ENCODE measurements at regions not wholly inside any gene's neighbourhood (a gene's known extent, or its start where the extent isn't known, plus 50 kb on each side); places are given as distances from the start of the nearest gene placed in this dataset.
A peak's percentile ranks its signal among the peaks of the same experiment; 100 is the strongest.

DNA sequence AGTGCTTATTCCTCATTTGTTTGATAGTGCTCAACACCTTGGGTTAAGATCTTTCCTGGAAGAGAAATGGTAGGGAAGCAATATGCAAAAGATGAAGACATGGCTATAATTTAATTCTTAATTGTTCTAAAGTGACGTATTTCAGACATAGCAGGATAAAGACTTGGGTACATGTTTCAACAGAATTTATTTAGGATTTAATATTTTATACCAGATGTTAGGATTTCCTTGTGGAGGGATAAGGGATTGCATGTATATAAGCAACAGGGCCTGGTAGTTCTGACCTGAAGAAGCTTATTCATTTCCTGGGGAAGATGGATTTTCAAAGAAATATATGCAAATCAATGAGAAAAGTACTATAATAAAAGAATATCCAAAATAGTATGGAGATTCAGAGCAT lies 163.8 kb downstream of the FAT3 start (continued):
- TF ChIP-seq, protein P1, sequence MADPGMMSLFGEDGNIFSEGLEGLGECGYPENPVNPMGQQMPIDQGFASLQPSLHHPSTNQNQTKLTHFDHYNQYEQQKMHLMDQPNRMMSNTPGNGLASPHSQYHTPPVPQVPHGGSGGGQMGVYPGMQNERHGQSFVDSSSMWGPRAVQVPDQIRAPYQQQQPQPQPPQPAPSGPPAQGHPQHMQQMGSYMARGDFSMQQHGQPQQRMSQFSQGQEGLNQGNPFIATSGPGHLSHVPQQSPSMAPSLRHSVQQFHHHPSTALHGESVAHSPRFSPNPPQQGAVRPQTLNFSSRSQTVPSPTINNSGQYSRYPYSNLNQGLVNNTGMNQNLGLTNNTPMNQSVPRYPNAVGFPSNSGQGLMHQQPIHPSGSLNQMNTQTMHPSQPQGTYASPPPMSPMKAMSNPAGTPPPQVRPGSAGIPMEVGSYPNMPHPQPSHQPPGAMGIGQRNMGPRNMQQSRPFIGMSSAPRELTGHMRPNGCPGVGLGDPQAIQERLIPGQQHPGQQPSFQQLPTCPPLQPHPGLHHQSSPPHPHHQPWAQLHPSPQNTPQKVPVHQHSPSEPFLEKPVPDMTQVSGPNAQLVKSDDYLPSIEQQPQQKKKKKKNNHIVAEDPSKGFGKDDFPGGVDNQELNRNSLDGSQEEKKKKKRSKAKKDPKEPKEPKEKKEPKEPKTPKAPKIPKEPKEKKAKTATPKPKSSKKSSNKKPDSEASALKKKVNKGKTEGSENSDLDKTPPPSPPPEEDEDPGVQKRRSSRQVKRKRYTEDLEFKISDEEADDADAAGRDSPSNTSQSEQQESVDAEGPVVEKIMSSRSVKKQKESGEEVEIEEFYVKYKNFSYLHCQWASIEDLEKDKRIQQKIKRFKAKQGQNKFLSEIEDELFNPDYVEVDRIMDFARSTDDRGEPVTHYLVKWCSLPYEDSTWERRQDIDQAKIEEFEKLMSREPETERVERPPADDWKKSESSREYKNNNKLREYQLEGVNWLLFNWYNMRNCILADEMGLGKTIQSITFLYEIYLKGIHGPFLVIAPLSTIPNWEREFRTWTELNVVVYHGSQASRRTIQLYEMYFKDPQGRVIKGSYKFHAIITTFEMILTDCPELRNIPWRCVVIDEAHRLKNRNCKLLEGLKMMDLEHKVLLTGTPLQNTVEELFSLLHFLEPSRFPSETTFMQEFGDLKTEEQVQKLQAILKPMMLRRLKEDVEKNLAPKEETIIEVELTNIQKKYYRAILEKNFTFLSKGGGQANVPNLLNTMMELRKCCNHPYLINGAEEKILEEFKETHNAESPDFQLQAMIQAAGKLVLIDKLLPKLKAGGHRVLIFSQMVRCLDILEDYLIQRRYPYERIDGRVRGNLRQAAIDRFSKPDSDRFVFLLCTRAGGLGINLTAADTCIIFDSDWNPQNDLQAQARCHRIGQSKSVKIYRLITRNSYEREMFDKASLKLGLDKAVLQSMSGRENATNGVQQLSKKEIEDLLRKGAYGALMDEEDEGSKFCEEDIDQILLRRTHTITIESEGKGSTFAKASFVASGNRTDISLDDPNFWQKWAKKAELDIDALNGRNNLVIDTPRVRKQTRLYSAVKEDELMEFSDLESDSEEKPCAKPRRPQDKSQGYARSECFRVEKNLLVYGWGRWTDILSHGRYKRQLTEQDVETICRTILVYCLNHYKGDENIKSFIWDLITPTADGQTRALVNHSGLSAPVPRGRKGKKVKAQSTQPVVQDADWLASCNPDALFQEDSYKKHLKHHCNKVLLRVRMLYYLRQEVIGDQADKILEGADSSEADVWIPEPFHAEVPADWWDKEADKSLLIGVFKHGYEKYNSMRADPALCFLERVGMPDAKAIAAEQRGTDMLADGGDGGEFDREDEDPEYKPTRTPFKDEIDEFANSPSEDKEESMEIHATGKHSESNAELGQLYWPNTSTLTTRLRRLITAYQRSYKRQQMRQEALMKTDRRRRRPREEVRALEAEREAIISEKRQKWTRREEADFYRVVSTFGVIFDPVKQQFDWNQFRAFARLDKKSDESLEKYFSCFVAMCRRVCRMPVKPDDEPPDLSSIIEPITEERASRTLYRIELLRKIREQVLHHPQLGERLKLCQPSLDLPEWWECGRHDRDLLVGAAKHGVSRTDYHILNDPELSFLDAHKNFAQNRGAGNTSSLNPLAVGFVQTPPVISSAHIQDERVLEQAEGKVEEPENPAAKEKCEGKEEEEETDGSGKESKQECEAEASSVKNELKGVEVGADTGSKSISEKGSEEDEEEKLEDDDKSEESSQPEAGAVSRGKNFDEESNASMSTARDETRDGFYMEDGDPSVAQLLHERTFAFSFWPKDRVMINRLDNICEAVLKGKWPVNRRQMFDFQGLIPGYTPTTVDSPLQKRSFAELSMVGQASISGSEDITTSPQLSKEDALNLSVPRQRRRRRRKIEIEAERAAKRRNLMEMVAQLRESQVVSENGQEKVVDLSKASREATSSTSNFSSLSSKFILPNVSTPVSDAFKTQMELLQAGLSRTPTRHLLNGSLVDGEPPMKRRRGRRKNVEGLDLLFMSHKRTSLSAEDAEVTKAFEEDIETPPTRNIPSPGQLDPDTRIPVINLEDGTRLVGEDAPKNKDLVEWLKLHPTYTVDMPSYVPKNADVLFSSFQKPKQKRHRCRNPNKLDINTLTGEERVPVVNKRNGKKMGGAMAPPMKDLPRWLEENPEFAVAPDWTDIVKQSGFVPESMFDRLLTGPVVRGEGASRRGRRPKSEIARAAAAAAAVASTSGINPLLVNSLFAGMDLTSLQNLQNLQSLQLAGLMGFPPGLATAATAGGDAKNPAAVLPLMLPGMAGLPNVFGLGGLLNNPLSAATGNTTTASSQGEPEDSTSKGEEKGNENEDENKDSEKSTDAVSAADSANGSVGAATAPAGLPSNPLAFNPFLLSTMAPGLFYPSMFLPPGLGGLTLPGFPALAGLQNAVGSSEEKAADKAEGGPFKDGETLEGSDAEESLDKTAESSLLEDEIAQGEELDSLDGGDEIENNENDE (IDR thresholded peaks at IDR 0.05; ENCODE audit: insufficient replicate concordance, low read length) = no peak
- TF ChIP-seq RAD21 (IDR thresholded peaks at IDR 0.05 in 1 of 2, conservative IDR thresholded peaks at IDR 0.05 in 1 of 2; ENCODE audit: low read depth in 2 of 2, low read length in 2 of 2) = peak in 1 of 2 experiments; percentile 33; a peak in 2 of 4 replicates
- TF ChIP-seq, protein P2, sequence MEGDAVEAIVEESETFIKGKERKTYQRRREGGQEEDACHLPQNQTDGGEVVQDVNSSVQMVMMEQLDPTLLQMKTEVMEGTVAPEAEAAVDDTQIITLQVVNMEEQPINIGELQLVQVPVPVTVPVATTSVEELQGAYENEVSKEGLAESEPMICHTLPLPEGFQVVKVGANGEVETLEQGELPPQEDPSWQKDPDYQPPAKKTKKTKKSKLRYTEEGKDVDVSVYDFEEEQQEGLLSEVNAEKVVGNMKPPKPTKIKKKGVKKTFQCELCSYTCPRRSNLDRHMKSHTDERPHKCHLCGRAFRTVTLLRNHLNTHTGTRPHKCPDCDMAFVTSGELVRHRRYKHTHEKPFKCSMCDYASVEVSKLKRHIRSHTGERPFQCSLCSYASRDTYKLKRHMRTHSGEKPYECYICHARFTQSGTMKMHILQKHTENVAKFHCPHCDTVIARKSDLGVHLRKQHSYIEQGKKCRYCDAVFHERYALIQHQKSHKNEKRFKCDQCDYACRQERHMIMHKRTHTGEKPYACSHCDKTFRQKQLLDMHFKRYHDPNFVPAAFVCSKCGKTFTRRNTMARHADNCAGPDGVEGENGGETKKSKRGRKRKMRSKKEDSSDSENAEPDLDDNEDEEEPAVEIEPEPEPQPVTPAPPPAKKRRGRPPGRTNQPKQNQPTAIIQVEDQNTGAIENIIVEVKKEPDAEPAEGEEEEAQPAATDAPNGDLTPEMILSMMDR (IDR thresholded peaks at IDR 0.05; ENCODE audit: control extremely low read depth in 1 of 3, insufficient read depth in 1 of 3, low read depth in 1 of 3, low read length in 3 of 3) = peak in 1 of 3 experiments; percentile 33; a peak in 2 of 4 replicates
- TF ChIP-seq CBX8 (IDR thresholded peaks at IDR 0.05; ENCODE audit: borderline replicate concordance, low read depth, low read length) = no peak
- TF ChIP-seq CTBP2 (IDR thresholded peaks at IDR 0.05; ENCODE audit: borderline replicate concordance, insufficient read depth, insufficient read length, low read length) = no peak
- TF ChIP-seq SIN3A (conservative IDR thresholded peaks at IDR 0.05 in 1 of 2, IDR thresholded peaks at IDR 0.05 in 1 of 2; ENCODE audit: low read depth in 1 of 2, low read length in 2 of 2) = no peak
- TF ChIP-seq POU5F1 (IDR thresholded peaks at IDR 0.05; ENCODE audit: low read depth, low read length) = no peak
